ENCODE measurements at regions not wholly inside any gene's neighbourhood (a gene's known extent, or its start where the extent isn't known, plus 50 kb on each side); places are given as distances from the start of the nearest gene placed in this dataset.

- TF ChIP-seq POLR2AphosphoS5 (IDR thresholded peaks at IDR 0.05; ENCODE audit: borderline replicate concordance, low read depth, low read length) (no peak), EZH2 (IDR thresholded peaks at IDR 0.05) (no peak), FOXP2 (optimal IDR thresholded peaks at IDR 0.05; ENCODE audit: control extremely low read depth, extremely low read length, insufficient read depth) (no peak)
Observed at GRCh38 chr6:165117806-165118205, 191.6 kb downstream of the C6orf118 start.
